ENCODE measurements at regions not wholly inside any gene's neighbourhood (a gene's known extent, or its start where the extent isn't known, plus 50 kb on each side); places are given as distances from the start of the nearest gene placed in this dataset.

DNA sequence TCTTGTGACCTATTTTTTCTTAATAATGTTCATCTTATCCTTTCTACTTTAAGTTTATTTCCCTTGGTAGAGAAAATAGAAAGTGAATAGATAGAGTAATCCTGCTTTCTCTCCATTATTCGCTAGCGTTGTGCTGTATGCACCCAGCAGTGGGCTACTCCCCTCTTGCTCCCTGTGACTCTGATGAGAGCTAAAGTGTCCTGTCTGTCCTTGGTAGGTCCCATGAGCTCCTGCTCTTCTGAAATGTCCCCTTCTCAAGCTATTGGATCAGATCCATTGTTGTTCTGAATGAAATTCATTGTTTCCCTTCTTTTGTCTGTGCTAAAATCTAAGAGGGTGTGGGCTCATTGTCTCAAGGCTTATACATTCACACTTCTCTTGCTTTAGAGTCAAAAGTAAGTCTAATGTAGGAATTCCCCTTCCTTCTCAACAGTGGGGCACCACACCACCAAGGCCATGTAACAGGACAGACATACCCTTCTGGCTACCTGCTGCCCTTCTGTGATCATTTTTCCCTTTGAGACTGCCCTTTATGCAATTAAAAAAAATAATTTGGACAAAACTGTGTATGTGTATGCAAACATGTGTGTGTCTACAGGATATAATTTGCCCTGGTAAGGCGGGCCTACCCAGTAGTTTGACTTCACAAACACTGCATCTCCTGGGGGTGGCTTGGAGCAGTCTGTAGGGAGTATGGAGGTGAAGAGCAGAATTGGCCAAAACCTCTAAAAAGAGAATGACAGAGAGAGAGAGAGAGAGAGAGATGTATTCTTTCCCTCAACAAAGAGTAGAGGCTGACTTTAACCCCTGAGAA, 167.0 kb upstream of the MYLIP start:
- TF ChIP-seq, protein P1, sequence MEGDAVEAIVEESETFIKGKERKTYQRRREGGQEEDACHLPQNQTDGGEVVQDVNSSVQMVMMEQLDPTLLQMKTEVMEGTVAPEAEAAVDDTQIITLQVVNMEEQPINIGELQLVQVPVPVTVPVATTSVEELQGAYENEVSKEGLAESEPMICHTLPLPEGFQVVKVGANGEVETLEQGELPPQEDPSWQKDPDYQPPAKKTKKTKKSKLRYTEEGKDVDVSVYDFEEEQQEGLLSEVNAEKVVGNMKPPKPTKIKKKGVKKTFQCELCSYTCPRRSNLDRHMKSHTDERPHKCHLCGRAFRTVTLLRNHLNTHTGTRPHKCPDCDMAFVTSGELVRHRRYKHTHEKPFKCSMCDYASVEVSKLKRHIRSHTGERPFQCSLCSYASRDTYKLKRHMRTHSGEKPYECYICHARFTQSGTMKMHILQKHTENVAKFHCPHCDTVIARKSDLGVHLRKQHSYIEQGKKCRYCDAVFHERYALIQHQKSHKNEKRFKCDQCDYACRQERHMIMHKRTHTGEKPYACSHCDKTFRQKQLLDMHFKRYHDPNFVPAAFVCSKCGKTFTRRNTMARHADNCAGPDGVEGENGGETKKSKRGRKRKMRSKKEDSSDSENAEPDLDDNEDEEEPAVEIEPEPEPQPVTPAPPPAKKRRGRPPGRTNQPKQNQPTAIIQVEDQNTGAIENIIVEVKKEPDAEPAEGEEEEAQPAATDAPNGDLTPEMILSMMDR (IDR thresholded peaks at IDR 0.05; ENCODE audit: low read depth, low read length, missing control alignments), result no peak
- H3K4me3 ChIP-seq (ENCODE audit: low read depth, low read length), result no peak overlapping the region
- no peak for DNase-seq (ENCODE audit: low read depth)

DNA sequence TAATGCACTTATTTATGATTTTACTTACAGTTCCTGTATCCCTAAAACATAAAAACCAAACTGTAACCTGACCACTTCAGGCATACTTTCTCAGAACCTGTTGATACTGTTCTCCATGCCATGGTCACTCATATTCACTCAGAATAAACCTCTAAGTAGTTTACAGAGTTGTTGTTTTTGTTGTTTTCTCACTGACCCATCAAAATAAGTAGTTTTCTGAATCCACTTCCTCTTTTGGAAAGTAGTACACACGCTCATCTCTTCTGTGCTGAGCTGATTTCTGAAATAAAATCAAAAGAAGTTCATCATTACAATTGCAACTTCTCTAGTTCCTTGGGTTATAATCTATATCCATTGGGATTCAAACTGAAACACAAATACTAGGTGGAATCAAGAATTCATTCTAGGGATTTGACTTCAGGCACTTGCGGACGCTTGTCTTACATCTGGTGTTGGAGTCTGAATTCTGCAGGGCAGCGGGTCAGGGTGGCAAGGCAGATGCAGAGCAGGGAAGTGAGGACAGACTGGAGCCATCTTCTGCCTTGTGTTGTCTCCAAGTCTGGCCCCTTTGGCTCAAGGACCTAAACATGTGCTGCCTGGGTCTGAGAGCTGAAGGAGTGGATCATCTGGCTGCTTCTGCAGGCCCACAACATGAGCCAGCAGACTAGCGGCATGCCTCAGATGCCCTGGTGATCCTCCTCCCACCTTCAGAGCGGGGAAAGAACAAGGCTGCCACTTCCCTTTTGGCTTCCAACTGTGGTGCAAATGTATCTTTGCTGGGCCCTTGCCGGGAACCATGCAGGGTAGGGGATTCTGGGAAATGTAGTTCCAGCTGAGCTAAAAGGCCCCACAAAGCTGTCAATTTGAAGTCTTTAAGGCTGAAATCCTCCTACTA, 167.9 kb upstream of the MYLIP start:
- DNase-seq (ENCODE audit: low read depth), result no peak
- TF ChIP-seq, protein P1 (IDR thresholded peaks at IDR 0.05; ENCODE audit: low read depth, low read length, missing control alignments), result no peak
- H3K4me3 ChIP-seq (ENCODE audit: low read depth, low read length), result no peak overlapping the region

DNA sequence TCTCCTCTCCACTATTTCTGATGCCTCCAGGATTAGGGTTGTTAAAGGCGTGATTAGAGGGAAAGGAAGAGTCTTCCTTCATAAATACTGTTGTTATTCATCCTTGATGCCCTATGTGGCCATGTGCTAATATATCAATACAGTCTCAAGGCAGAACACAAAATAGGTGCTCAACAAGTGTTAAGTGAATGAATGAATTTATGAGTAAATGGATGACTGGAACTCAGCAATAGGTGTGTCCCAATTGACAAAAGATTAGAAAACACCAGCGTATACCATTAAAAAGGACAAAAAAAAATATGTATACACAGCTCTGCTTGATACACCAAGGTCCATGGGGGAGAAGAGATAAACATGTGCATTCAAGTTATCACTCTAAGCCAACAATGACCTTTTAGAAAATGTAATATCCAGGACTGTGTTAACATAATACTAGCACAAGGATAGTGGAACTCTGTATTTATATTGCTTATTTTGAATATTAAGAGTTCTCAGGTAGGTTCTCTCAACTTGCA, 171.2 kb upstream of the MYLIP start:
- TF ChIP-seq, protein P1 (IDR thresholded peaks at IDR 0.05; ENCODE audit: low read depth, low read length, missing control alignments), result no peak
- no peak for DNase-seq (ENCODE audit: low read depth)
- H3K4me3 ChIP-seq (ENCODE audit: low read depth, low read length), result no peak overlapping the region

DNA sequence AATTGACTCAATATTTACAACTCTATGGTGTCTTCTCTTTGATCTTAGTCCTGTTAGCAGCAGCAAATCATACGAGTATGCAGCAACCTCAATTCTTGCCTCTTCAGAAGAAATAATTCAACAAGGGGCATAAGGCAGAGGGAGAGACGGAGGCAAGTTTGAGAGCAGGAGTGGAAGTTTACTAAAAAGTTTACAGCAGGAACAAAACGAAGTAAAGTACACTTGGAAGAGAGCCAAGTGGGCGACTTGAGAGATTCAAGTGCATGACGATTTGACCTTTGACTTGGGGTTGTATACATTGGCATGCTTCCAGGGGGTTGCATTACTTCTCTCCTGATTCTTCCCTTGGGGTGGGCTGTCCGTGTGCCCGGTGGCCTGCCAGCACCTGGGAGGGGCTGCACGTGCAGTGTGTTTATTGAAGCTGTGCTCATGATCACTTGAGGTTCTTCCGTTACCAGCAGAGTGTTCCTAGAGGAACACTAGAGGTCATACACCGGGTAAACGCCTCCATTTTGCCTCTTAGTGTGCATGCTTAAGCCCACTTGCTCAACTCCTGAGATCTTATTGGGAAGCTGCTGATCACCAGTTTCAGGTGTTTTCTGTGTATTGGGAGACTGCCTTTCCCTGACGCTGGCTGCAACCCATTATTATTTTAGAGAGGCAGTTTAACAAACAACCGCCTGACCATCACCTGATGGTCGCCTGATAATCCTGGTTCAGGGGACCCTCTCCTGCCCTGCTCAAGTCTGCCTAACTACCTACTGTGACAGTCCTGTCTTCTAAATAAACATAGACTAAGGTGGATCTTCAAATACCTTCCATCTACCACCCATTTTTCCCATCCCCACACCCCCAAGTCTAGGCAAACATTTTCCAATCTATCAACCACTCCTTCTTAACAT, 172.4 kb upstream of the MYLIP start:
- TF ChIP-seq, protein P1 (IDR thresholded peaks at IDR 0.05; ENCODE audit: low read depth, low read length, missing control alignments), result no peak
- no peak for DNase-seq (ENCODE audit: low read depth)

DNA sequence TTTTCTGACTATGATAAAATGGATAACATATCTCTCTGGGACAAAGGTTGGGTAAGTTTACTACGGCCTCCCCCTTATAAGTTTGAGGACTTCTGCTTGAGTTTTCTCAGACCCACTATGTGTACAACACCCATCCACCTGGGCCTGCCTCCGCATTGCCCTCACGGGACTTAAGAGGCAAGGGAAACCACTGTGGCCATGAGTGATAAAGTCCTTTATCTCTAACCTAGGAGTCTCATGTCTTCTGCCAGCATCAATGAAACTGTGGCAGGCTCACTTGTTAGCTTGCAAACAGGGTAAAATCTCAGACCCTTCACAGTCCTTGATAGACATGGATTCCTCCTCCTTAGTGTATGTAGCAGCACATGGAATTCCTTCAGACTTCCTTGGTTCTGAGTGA, 173.4 kb upstream of the MYLIP start:
- DNase-seq (ENCODE audit: low read depth), result no peak
- no peak overlapping the region for H3K4me3 ChIP-seq (ENCODE audit: low read depth, low read length)
- TF ChIP-seq, protein P1 (IDR thresholded peaks at IDR 0.05; ENCODE audit: low read depth, low read length, missing control alignments), result no peak

More for the DNA sequence above, 172.4 kb upstream of the MYLIP start:
- no peak overlapping the region for H3K4me3 ChIP-seq (ENCODE audit: low read depth, low read length)

DNA sequence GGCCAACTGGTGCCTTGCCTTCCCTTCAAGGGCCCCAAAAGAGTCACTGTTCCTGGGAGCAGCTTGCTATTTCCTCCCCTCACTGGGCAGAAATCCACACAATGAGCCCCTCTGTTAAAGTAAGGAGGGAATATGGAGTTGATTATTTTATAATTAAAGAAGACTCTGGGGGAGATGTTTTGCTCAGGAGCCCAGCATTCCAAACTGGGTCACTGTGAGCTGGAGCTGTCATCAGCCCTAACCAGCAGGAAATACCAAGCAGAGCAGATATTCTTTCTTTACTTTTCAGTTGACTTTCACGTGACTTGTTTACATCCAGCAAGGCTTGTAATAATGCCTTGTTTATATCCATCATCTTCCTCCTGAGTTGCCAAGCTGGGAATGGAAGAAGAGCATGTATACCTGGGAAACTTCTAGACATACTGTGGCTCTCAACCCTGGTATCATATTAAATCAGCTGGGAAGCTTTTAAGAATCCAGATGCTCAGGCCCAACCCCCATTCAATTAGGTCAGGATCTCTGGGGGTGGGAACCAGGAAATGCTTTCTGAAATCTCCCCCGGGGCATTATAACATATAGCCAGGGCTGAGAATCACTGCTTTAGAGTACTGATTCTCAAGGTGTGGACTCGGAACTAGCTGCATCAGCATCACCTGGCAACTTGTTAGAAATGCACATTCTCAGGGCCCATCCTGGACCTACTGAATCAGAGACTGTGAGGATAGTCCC, 175.6 kb upstream of the MYLIP start:
- H3K4me3 ChIP-seq (ENCODE audit: low read depth, low read length), result no peak overlapping the region

More for the DNA sequence above, 175.6 kb upstream of the MYLIP start:
- TF ChIP-seq, protein P1 (IDR thresholded peaks at IDR 0.05; ENCODE audit: low read depth, low read length, missing control alignments), result no peak
- DNase-seq (ENCODE audit: low read depth), result no peak

All from GM12864 (cell line).